GM23338 (cell line): ENCODE measurements at regions not wholly inside any gene's neighbourhood (a gene's known extent, or its start where the extent isn't known, plus 50 kb on each side); places are given as distances from the start of the nearest gene placed in this dataset.

Experiments
- ATAC-seq: fragments of 200-7000 bp; cut with Tn5 transposase; 3 replicates; pipeline ENCODE4 v1.9.1; 2020
- DNase-seq: peaks from one replicate; pipeline ENCODE4 v3.0.0-alpha.2; 2015; ENCODE audit warnings: low spot score
- H2AFZ ChIP-seq: fragments of 200-600 bp; sonication (generic); 2 replicates; pipeline ENCODE4 v1.8.0; 2016; ENCODE audit warnings: antibody characterized with exemption, mild to moderate bottlenecking, moderate library complexity
- H3F3A ChIP-seq: fragments of 200-600 bp; sonication (generic); replicated peaks from 2 replicates; pipeline ENCODE4 v1.8.0; 2017; ENCODE audit warnings: antibody characterized with exemption, mixed run types, low read depth
- H3K27ac ChIP-seq: fragments of 200-600 bp; sonication (generic); 2 replicates; pipeline ENCODE4 v1.6.1; 2016; ENCODE audit warnings: low read depth
- H3K27me3 ChIP-seq: fragments of 200-600 bp; sonication (generic); 2 replicates; pipeline ENCODE4 v1.8.0; 2016; ENCODE audit warnings: mild to moderate bottlenecking, mixed run types, moderate library complexity; ENCODE audit not compliant: insufficient read depth
- H3K36me3 ChIP-seq: fragments of 200-600 bp; sonication (generic); 2 replicates; pipeline ENCODE4 v1.8.0; 2016; ENCODE audit warnings: mild to moderate bottlenecking; ENCODE audit not compliant: insufficient read depth
- H3K4me1 ChIP-seq: fragments of 200-600 bp; sonication (generic); 2 replicates; pipeline ENCODE4 v1.8.0; 2016; ENCODE audit warnings: mild to moderate bottlenecking, moderate library complexity; ENCODE audit not compliant: insufficient read depth
- H3K4me2 ChIP-seq: fragments of 200-600 bp; sonication (generic); 2 replicates; pipeline ENCODE4 v1.7.1; 2017; ENCODE audit warnings: mixed run types
- H3K4me3 ChIP-seq: fragments of 200-600 bp; sonication (generic); 2 replicates; pipeline ENCODE4 v1.6.1; 2016; ENCODE audit warnings: mixed run types
- H3K79me2 ChIP-seq: fragments of 200-600 bp; sonication (generic); replicated peaks from 2 replicates; pipeline ENCODE4 v1.8.0; 2017; ENCODE audit warnings: mild to moderate bottlenecking; ENCODE audit not compliant: insufficient read depth
- H3K9me2 ChIP-seq: fragments of 200-600 bp; sonication (generic); 2 replicates; pipeline ENCODE4 v1.8.0; 2017; ENCODE audit not compliant: insufficient read depth
- H4K20me1 ChIP-seq: fragments of 200-600 bp; sonication (generic); replicated peaks from 2 replicates; pipeline ENCODE4 v1.8.0; 2017; ENCODE audit warnings: mild to moderate bottlenecking; ENCODE audit not compliant: insufficient read depth
- H3K27ac Mint-ChIP-seq: 2 replicates; pipeline ENCODE4 v1.8.0; 2020; ENCODE audit warnings: inconsistent platforms, mild to moderate bottlenecking, moderate library complexity, mixed read lengths
- H3K27me3 Mint-ChIP-seq: 3 replicates; pipeline ENCODE4 v1.8.0; 2022; ENCODE audit warnings: low read depth, mild to moderate bottlenecking, moderate library complexity, mixed read lengths, inconsistent platforms; ENCODE audit not compliant: insufficient read depth, poor library complexity
- H3K36me3 Mint-ChIP-seq: 3 replicates; pipeline ENCODE4 v1.8.0; 2021; ENCODE audit warnings: low read depth, mild to moderate bottlenecking, inconsistent platforms, moderate library complexity, mixed read lengths
- H3K4me1 Mint-ChIP-seq: 3 replicates; pipeline ENCODE4 v1.8.0; 2020; ENCODE audit warnings: mild to moderate bottlenecking, inconsistent platforms, mixed read lengths
- H3K4me3 Mint-ChIP-seq: 3 replicates; pipeline ENCODE4 v1.8.0; 2021; ENCODE audit warnings: moderate library complexity, mild to moderate bottlenecking, inconsistent platforms, mixed read lengths
- H3K9me3 Mint-ChIP-seq: 3 replicates; pipeline ENCODE4 v1.8.0; 2020; ENCODE audit warnings: moderate library complexity, mild to moderate bottlenecking, inconsistent platforms, mixed read lengths
- ETS1 ChIP-seq: IDR thresholded peaks from 2 replicates; pipeline ENCODE4 v1.6.1; 2016; ENCODE audit warnings: antibody characterized with exemption
- EZH2 ChIP-seq: fragments of 200-600 bp; sonication (generic); IDR thresholded peaks from one replicate; pipeline ENCODE4 v1.8.0; 2017; ENCODE audit warnings: antibody characterized with exemption, mild to moderate bottlenecking, low read depth; ENCODE audit not compliant: unreplicated experiment
- EZH2phosphoT487 ChIP-seq: fragments of 200-600 bp; sonication (generic); IDR thresholded peaks from one replicate; pipeline ENCODE4 v1.8.1; 2018; ENCODE audit warnings: antibody characterized with exemption; ENCODE audit not compliant: unreplicated experiment
- JUNB ChIP-seq: IDR thresholded peaks from one replicate; pipeline ENCODE4 v1.6.1; 2016; ENCODE audit warnings: antibody characterized with exemption; ENCODE audit not compliant: unreplicated experiment
- NANOG ChIP-seq: IDR thresholded peaks from 2 replicates; pipeline ENCODE4 v1.6.1; 2016; ENCODE audit warnings: antibody characterized with exemption, borderline replicate concordance
- POLR2AphosphoS5 ChIP-seq: IDR thresholded peaks from 2 replicates; pipeline ENCODE4 v1.6.1; 2016; ENCODE audit warnings: antibody characterized with exemption, low read depth
- ZNF114 ChIP-seq: fragments of 250-450 bp; sonication (Bioruptor Pico); IDR thresholded peaks from 2 replicates; pipeline ENCODE4 v1.5.0; 2020; ENCODE audit warnings: mild to moderate bottlenecking, moderate library complexity
- ZNF462 ChIP-seq: fragments of 250-450 bp; sonication (Bioruptor Pico); IDR thresholded peaks from 2 replicates; pipeline ENCODE4 v1.5.0; 2020; ENCODE audit warnings: mild to moderate bottlenecking, moderate library complexity

DNA sequence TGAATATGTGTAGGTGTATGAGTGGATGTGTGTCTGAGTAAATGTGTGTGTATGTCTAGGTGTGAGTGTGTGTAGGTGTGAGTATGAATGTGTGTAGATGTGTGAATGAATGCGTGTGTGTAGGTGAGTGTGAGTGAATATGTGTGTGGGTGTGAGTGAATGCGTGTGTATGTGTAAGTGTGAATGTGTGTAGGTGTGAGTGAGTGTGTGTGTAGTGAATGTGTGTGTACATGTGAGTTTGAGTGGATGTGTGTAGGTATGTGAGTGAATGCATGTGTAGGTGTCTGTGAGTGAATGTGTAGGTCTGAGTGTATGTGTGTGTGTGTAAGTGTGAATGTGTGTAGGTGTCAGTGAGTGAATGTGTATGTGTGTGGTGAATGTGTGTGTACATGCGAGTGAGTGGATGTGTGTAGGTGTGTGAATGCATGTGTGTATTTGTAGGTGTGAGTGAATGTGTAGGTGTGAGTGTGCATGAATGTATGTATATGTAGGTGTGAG, 201.0 kb upstream of the ZNF536 start:
- peaks cover 2% of the 10 kb centered on the region; the same call in 1 of the 3 replicates for H3K9me3 Mint-ChIP-seq
- H3K27ac ChIP-seq = no peak overlapping the region
- peaks cover 7% of the 10 kb centered on the region for H3K27me3 Mint-ChIP-seq
- H3K4me1 ChIP-seq = peaks cover 5% of the 10 kb centered on the region; the same call in 1 of the 2 replicates
- H3K79me2 ChIP-seq = no peaks in the 10 kb centered on the region
- H3F3A ChIP-seq = no peaks in the 10 kb centered on the region
- H3K36me3 Mint-ChIP-seq = no peaks in the 10 kb centered on the region; the same call in 2 of the 3 replicates
- peaks cover 2% of the 10 kb centered on the region; the same call in 1 of the 3 replicates for H3K4me1 Mint-ChIP-seq
- H3K4me3 Mint-ChIP-seq = no peak overlapping the region
- H2AFZ ChIP-seq = no peak overlapping the region
- ATAC-seq = no peak
- no peaks in the 10 kb centered on the region for H3K36me3 ChIP-seq
- no peaks in the 10 kb centered on the region for H4K20me1 ChIP-seq
- no peak for DNase-seq
- H3K27me3 ChIP-seq = no peaks in the 10 kb centered on the region
- no peak overlapping the region for H3K4me2 ChIP-seq
- H3K4me3 ChIP-seq = no peak overlapping the region
- no peak for TF ChIP-seq EZH2
- TF ChIP-seq EZH2phosphoT487 = no peak
- no peak for TF ChIP-seq POLR2AphosphoS5
- TF ChIP-seq NANOG = no peak
- TF ChIP-seq ZNF114 (CRISPR knock-in tag) = no peak
- TF ChIP-seq ZNF462 (CRISPR knock-in tag) = no peak
- no peak for TF ChIP-seq ETS1
- no peak for TF ChIP-seq JUNB
- no peaks in the 10 kb centered on the region for H3K9me2 ChIP-seq
- H3K27ac Mint-ChIP-seq = no peak overlapping the region
